GM12878 (cell line): ENCODE measurements at regions not wholly inside any gene's neighbourhood (a gene's known extent, or its start where the extent isn't known, plus 50 kb on each side); places are given as distances from the start of the nearest gene placed in this dataset.

Source experiments
- ATF7 ChIP-seq: fragments of 450-650 bp; IDR thresholded peaks from 2 replicates; pipeline ENCODE4 v1.6.1; 2016; ENCODE audit warnings: low read depth, mild to moderate bottlenecking
- DPF2 ChIP-seq: fragments of 450-650 bp; IDR thresholded peaks from 2 replicates; pipeline ENCODE4 v1.6.1; 2017; ENCODE audit warnings: mild to moderate bottlenecking
- ETV6 ChIP-seq, 2 experiments: fragments of 450-650 bp in 1 of 2; IDR thresholded peaks in 1 of 2; conservative IDR thresholded peaks in 1 of 2; 2 replicates each; pipeline ENCODE4 v1.6.1; 2014; ENCODE audit warnings: antibody characterized with exemption in 1 of 2, borderline replicate concordance in 1 of 2, low read depth in 1 of 2, mild to moderate bottlenecking in 1 of 2, moderate library complexity in 1 of 2
- IKZF1 ChIP-seq: fragments of 450-650 bp; conservative IDR thresholded peaks from 2 replicates; pipeline ENCODE4 v1.6.1; 2017; ENCODE audit warnings: antibody characterized with exemption, mild to moderate bottlenecking
- KDM1A ChIP-seq: fragments of 200-600 bp; sonication (generic); IDR thresholded peaks from 2 replicates; pipeline ENCODE4 v1.6.1; 2016; ENCODE audit warnings: borderline replicate concordance
- RAD51 ChIP-seq: fragments of 450-650 bp; IDR thresholded peaks from 2 replicates; pipeline ENCODE4 v1.6.1; 2016; ENCODE audit warnings: moderate library complexity, mild to moderate bottlenecking, inconsistent platforms
- RBBP5 ChIP-seq: fragments of 200-600 bp; sonication (generic); conservative IDR thresholded peaks from 2 replicates; pipeline ENCODE4 v1.6.1; 2016
- SP1 ChIP-seq: IDR thresholded peaks from one replicate; pipeline ENCODE4 v1.6.1; 2011; ENCODE audit warnings: low read depth, low read length
- SPI1 ChIP-seq: IDR thresholded peaks from 2 replicates; pipeline ENCODE4 v1.6.1; 2011; ENCODE audit warnings: low read depth, mild to moderate bottlenecking, low read length, moderate library complexity, borderline replicate concordance; ENCODE audit not compliant: insufficient read depth
- TF ChIP-seq, protein P1 (sequence below): fragments of 450-650 bp; IDR thresholded peaks from 2 replicates; pipeline ENCODE4 v1.6.1; 2017; ENCODE audit warnings: mild to moderate bottlenecking, moderate library complexity
- TF ChIP-seq, protein P2 (sequence below): fragments of 450-650 bp; IDR thresholded peaks from 2 replicates; pipeline ENCODE4 v1.6.1; 2018; ENCODE audit warnings: borderline replicate concordance, mild to moderate bottlenecking; ENCODE audit not compliant: partially characterized antibody
- TF ChIP-seq, protein P3 (sequence below): IDR thresholded peaks from 2 replicates; pipeline ENCODE4 v1.6.1; 2012; ENCODE audit warnings: low read depth, low read length, improper control_type of control experiment

DNA sequence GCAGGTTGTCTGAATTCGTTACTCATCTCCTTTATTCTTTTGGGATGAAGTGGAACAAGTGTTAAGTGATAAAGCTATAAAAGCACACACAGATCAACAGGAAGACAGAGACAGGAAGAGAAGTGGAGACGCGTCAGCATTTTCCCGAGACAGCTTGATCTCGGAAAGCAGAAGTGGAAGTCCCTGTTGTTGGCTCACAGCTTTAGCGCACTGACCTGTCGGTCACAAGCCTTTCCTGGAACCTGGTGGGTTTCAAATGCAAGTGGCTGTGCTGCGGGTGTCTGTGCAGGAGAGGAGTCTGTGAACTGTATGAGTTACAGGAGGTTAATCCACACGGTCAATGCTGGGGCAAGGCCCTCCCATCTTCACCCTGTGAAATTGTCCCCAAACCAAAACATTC is 116.6 kb upstream of the PELI1 start (continued):
- peak; percentile 16; the same call in 1 of the 2 replicates for TF ChIP-seq RAD51
- TF ChIP-seq, protein P1, sequence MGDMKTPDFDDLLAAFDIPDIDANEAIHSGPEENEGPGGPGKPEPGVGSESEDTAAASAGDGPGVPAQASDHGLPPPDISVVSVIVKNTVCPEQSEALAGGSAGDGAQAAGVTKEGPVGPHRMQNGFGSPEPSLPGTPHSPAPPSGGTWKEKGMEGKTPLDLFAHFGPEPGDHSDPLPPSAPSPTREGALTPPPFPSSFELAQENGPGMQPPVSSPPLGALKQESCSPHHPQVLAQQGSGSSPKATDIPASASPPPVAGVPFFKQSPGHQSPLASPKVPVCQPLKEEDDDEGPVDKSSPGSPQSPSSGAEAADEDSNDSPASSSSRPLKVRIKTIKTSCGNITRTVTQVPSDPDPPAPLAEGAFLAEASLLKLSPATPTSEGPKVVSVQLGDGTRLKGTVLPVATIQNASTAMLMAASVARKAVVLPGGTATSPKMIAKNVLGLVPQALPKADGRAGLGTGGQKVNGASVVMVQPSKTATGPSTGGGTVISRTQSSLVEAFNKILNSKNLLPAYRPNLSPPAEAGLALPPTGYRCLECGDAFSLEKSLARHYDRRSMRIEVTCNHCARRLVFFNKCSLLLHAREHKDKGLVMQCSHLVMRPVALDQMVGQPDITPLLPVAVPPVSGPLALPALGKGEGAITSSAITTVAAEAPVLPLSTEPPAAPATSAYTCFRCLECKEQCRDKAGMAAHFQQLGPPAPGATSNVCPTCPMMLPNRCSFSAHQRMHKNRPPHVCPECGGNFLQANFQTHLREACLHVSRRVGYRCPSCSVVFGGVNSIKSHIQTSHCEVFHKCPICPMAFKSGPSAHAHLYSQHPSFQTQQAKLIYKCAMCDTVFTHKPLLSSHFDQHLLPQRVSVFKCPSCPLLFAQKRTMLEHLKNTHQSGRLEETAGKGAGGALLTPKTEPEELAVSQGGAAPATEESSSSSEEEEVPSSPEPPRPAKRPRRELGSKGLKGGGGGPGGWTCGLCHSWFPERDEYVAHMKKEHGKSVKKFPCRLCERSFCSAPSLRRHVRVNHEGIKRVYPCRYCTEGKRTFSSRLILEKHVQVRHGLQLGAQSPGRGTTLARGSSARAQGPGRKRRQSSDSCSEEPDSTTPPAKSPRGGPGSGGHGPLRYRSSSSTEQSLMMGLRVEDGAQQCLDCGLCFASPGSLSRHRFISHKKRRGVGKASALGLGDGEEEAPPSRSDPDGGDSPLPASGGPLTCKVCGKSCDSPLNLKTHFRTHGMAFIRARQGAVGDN, result peak; percentile 59; the same call in 1 of the 2 replicates
- peak; percentile 99 for TF ChIP-seq SPI1
- TF ChIP-seq, protein P2, sequence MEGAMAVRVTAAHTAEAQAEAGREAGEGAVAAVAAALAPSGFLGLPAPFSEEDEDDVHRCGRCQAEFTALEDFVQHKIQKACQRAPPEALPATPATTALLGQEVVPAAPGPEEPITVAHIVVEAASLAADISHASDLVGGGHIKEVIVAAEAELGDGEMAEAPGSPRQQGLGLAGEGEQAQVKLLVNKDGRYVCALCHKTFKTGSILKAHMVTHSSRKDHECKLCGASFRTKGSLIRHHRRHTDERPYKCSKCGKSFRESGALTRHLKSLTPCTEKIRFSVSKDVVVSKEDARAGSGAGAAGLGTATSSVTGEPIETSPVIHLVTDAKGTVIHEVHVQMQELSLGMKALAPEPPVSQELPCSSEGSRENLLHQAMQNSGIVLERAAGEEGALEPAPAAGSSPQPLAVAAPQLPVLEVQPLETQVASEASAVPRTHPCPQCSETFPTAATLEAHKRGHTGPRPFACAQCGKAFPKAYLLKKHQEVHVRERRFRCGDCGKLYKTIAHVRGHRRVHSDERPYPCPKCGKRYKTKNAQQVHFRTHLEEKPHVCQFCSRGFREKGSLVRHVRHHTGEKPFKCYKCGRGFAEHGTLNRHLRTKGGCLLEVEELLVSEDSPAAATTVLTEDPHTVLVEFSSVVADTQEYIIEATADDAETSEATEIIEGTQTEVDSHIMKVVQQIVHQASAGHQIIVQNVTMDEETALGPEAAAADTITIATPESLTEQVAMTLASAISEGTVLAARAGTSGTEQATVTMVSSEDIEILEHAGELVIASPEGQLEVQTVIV, result no peak
- TF ChIP-seq, protein P3, sequence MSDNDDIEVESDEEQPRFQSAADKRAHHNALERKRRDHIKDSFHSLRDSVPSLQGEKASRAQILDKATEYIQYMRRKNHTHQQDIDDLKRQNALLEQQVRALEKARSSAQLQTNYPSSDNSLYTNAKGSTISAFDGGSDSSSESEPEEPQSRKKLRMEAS, result no peak
- peak; percentile 48 for TF ChIP-seq ATF7
- no peak for TF ChIP-seq KDM1A
- TF ChIP-seq IKZF1, result peak; percentile 90
- no peak for TF ChIP-seq SP1
- peak; percentile 86 for TF ChIP-seq DPF2
- 0 out of 2 replicates have a peak, but pooled peaks have one; percentile 19 for TF ChIP-seq RBBP5
- peak in 1 of 2 experiments; percentile 88; a peak in 1 of 4 replicates for TF ChIP-seq ETV6 (conservative IDR thresholded peaks at IDR 0.05 in 1 of 2, IDR thresholded peaks at IDR 0.05 in 1 of 2; ENCODE audit: borderline replicate concordance in 1 of 2, low read depth in 1 of 2)
